Naive thymus-derived CD4-positive, alpha-beta T cell (primary cell): ENCODE measurements at regions not wholly inside any gene's neighbourhood (a gene's known extent, or its start where the extent isn't known, plus 50 kb on each side); places are given as distances from the start of the nearest gene placed in this dataset.

Experiments
- ATAC-seq: fragments of 150-1000 bp; cut with Tn5 transposase; 2 replicates; pipeline ENCODE4 v1.10.0; 2021; ENCODE audit warnings: mild to moderate bottlenecking, moderate library complexity
- CTCF ChIA-PET: fragments of 350-600 bp; sonication (Branson Sonifier 250); formaldehyde crosslinking; loops from one replicate; lab custom pipeline; 2021; ENCODE audit warnings: antibody characterized with exemption; lab: Charles Lee
- POLR2A ChIA-PET: fragments of 350-600 bp; sonication (Branson Sonifier 250); formaldehyde crosslinking; loops from one replicate; lab custom pipeline; 2021; ENCODE audit warnings: antibody characterized with exemption, inconsistent platforms; lab: Charles Lee
- DNase-seq, 9 donors: peaks; one replicate each; pipeline versions ENCODE4 v3.0.0 to v3.0.0-alpha.2; 2020 to 2022; ENCODE audit warnings: mixed read lengths in 1 of 9
- H3K27ac ChIP-seq: one replicate; pipeline ENCODE4 v1.7.0; 2013; ENCODE audit warnings: mild to moderate bottlenecking, low read depth, low read length, moderate library complexity
- H3K27me3 ChIP-seq, 2 donors: one replicate each; pipeline ENCODE4 v1.7.0; 2013; ENCODE audit warnings: low read length in 2 of 2, mild to moderate bottlenecking in 2 of 2, moderate library complexity in 2 of 2; ENCODE audit not compliant: control insufficient read depth in 2 of 2, insufficient read depth in 2 of 2
- H3K36me3 ChIP-seq, 3 experiments: 1 replicate in 2 of 3; 2 replicates in 1 of 3; pipeline ENCODE4 v1.7.0; 2013; ENCODE audit warnings: low read length in 3 of 3, mild to moderate bottlenecking in 3 of 3, moderate library complexity in 1 of 3; ENCODE audit not compliant: insufficient read depth in 3 of 3, control insufficient read depth in 2 of 3
- H3K4me1 ChIP-seq, 2 donors: one replicate each; pipeline ENCODE4 v1.7.0; 2013; ENCODE audit warnings: low read length in 2 of 2, mild to moderate bottlenecking in 2 of 2, moderate library complexity in 1 of 2; ENCODE audit not compliant: control insufficient read depth in 2 of 2, insufficient read depth in 2 of 2
- H3K4me3 ChIP-seq: 2 replicates; pipeline ENCODE4 v1.7.0; 2013; ENCODE audit warnings: mild to moderate bottlenecking, low read length
- H3K9me3 ChIP-seq, 3 experiments: 1 replicate in 2 of 3; 2 replicates in 1 of 3; pipeline ENCODE4 v1.7.0; 2013; ENCODE audit warnings: low read length in 3 of 3; ENCODE audit not compliant: control insufficient read depth in 2 of 3
- H3K27ac Mint-ChIP-seq, 9 donors: one replicate each; pipeline ENCODE4 v1.8.0; 2020 to 2022; ENCODE audit warnings: mixed read lengths in 9 of 9, mild to moderate bottlenecking in 8 of 9, moderate library complexity in 5 of 9, inconsistent platforms in 2 of 9
- H3K27me3 Mint-ChIP-seq, 5 donors: one replicate each; pipeline ENCODE4 v1.8.0; 2021 to 2022; ENCODE audit warnings: mixed read lengths in 5 of 5, mild to moderate bottlenecking in 1 of 5
- H3K36me3 Mint-ChIP-seq, 5 donors: one replicate each; pipeline ENCODE4 v1.8.0; 2020 to 2022; ENCODE audit warnings: mixed read lengths in 5 of 5, mild to moderate bottlenecking in 3 of 5, inconsistent platforms in 1 of 5
- H3K4me1 Mint-ChIP-seq, 7 donors: one replicate each; pipeline ENCODE4 v1.8.0; 2020 to 2022; ENCODE audit warnings: mixed read lengths in 7 of 7, mild to moderate bottlenecking in 3 of 7, inconsistent platforms in 1 of 7
- H3K4me3 Mint-ChIP-seq, 10 donors: one replicate each; pipeline ENCODE4 v1.8.0; 2020 to 2022; ENCODE audit warnings: mild to moderate bottlenecking in 10 of 10, mixed read lengths in 10 of 10, moderate library complexity in 6 of 10, inconsistent platforms in 2 of 10
- H3K9me3 Mint-ChIP-seq, 11 donors: one replicate each; pipeline ENCODE4 v1.8.0; 2020 to 2022; ENCODE audit warnings: mixed read lengths in 11 of 11, mild to moderate bottlenecking in 4 of 11, inconsistent platforms in 1 of 11, moderate library complexity in 1 of 11
- intact Hi-C, 2 donors: fragments of 100-400 bp; cut with micrococcal nuclease; formaldehyde crosslinking; loops; one replicate each; pipeline ENCODE4 v1.15.1; 2023

GRCh38 chr2:22406625-22407024 lies 978.4 kb upstream of the KLHL29 start:
- ChIA-PET CTCF (no interaction called here), POLR2A (no interaction called here)
- Histone ChIP-seq H3K9me3 (no peaks in the 10 kb centered on the region), H3K27ac (no peak overlapping the region), H3K4me1 (no peaks in the 10 kb centered on the region), H3K36me3 (no peaks in the 10 kb centered on the region), H3K4me3 (no peak overlapping the region), H3K27me3 (no peaks in the 10 kb centered on the region)
- Mint-ChIP-seq H3K4me1 (no peaks in the 10 kb centered on the region), H3K4me3 (no peak overlapping the region), H3K27ac (no peak overlapping the region), H3K27me3 (no peaks in the 10 kb centered on the region), H3K9me3 (peaks cover 0 to 28% (median 2%) of the 10 kb centered on the region in 11 donors), H3K36me3 (no peaks in the 10 kb centered on the region)
- intact Hi-C loops = no loop called here
- DNase-seq (no peak), ATAC-seq (no peak)

DNA sequence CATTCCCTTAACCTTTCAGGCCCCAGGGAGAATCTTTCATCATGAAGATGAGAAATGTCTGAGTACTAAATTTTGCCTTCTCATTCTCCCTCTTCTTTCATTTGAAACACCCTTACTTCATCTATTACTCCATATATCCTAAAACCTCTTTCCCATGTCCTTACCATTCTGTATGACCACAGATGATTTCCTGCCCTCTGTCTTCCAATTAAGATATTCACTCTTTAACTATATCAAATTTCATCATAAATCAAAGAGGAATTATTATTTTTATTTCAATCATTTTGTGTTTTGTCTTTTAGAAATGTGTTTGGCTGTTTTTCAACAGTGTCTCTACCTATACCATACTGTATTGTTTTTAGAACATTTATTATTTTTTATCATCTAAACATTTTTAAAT lies 964.9 kb upstream of the KLHL29 start:
- CTCF ChIA-PET = no interaction called here
- Histone ChIP-seq H3K36me3 (no peaks in the 10 kb centered on the region), H3K27ac (no peak overlapping the region), H3K4me1 (no peaks in the 10 kb centered on the region), H3K9me3 (peaks cover 0 to 4% (median 0%) of the 10 kb centered on the region in 3 experiments), H3K4me3 (no peak overlapping the region), H3K27me3 (no peaks in the 10 kb centered on the region)
- POLR2A ChIA-PET = no interaction called here
- Mint-ChIP-seq H3K4me3 (no peak overlapping the region), H3K9me3 (peaks cover 5 to 22% (median 15%) of the 10 kb centered on the region in 11 donors), H3K27me3 (no peaks in the 10 kb centered on the region), H3K4me1 (no peaks in the 10 kb centered on the region), H3K27ac (no peak overlapping the region), H3K36me3 (peaks cover 0 to 3% (median 0%) of the 10 kb centered on the region in 5 donors)
- intact Hi-C loops = loop anchor here in 1 of 2 donors (2.0 kb wide), 1 partner anchor 289 kb away; no protein-coding TSS in a partner anchor
- no peak for ATAC-seq
- DNase-seq = no peak

- no peak overlapping the region for H3K27ac ChIP-seq
- ChIA-PET POLR2A (no interaction called here), CTCF (no interaction called here)
- H3K36me3 ChIP-seq = no peaks in the 10 kb centered on the region
- Mint-ChIP-seq H3K4me3 (no peak overlapping the region), H3K27ac (no peak overlapping the region), H3K9me3 (peaks cover 0 to 19% (median 0%) of the 10 kb centered on the region in 11 donors), H3K27me3 (peaks cover 0 to 3% (median 0%) of the 10 kb centered on the region in 5 donors), H3K4me1 (no peaks in the 10 kb centered on the region), H3K36me3 (no peaks in the 10 kb centered on the region)
- H3K4me1 ChIP-seq = no peaks in the 10 kb centered on the region
- no peak for ATAC-seq
- DNase-seq = no peak
- H3K9me3 ChIP-seq = no peaks in the 10 kb centered on the region
- intact Hi-C loops = no loop called here
- H3K4me3 ChIP-seq = no peak overlapping the region
- no peaks in the 10 kb centered on the region for H3K27me3 ChIP-seq
Measured at GRCh38 chr2:22442051-22442450, 942.9 kb upstream of the KLHL29 start.

DNA sequence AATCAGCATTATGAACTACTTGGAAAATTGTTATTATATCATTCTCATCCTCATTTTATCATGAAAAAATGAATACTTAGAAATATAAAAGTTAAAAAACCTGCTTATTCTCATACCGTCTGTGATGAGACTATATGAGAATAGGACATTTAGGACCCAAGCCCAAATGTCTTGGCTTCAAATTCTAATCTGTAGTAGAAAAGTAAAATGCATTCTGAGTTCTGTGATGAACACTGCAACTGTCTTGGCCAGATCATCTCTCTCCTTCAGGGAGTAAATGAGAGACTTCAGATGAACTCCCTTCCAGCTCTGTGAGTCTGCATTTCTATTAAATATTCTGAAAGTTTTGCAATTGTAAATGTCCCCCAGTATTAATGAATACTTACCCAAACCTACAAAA lies 940.7 kb upstream of the KLHL29 start:
- ATAC-seq = no peak
- CTCF ChIA-PET = no interaction called here
- no peak overlapping the region for H3K4me3 ChIP-seq
- Mint-ChIP-seq H3K4me1 (no peaks in the 10 kb centered on the region), H3K36me3 (no peaks in the 10 kb centered on the region), H3K27ac (no peak overlapping the region), H3K27me3 (peaks cover 0 to 3% (median 0%) of the 10 kb centered on the region in 5 donors), H3K9me3 (peaks cover 0 to 31% (median 3%) of the 10 kb centered on the region in 11 donors), H3K4me3 (no peak overlapping the region)
- H3K4me1 ChIP-seq = no peaks in the 10 kb centered on the region
- no peaks in the 10 kb centered on the region for H3K27me3 ChIP-seq
- no peaks in the 10 kb centered on the region for H3K36me3 ChIP-seq
- intact Hi-C loops = no loop called here
- H3K27ac ChIP-seq = no peak overlapping the region
- no peak for DNase-seq
- POLR2A ChIA-PET = no interaction called here
- H3K9me3 ChIP-seq = no peaks in the 10 kb centered on the region

DNA sequence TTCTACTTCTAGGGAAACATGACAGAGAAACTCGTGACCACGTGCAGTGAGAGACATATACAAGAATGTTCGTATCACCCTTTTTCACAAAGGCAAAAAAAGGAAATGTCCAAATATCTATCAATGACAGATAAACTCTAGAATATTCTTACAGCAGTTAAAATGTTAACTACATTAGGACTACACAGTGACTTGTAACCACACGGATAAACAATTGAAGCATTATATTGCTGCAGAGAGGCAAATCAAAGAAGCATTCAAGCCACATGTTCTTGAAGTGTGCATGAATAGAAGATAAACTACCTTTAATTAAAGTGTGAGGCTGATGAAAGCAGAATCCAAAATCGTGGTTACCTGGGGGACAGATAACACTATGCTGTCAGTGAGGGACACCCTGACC lies 935.3 kb upstream of the KLHL29 start:
- Histone ChIP-seq H3K9me3 (no peaks in the 10 kb centered on the region), H3K4me3 (no peak overlapping the region), H3K27ac (no peak overlapping the region), H3K4me1 (no peaks in the 10 kb centered on the region), H3K36me3 (no peaks in the 10 kb centered on the region), H3K27me3 (no peaks in the 10 kb centered on the region)
- DNase-seq = no peak
- Mint-ChIP-seq H3K4me1 (no peaks in the 10 kb centered on the region), H3K4me3 (no peak overlapping the region), H3K9me3 (peaks cover 0 to 26% (median 3%) of the 10 kb centered on the region in 11 donors), H3K36me3 (no peaks in the 10 kb centered on the region), H3K27me3 (peaks cover 0 to 3% (median 0%) of the 10 kb centered on the region in 5 donors), H3K27ac (no peak overlapping the region)
- ChIA-PET CTCF (no interaction called here), POLR2A (no interaction called here)
- ATAC-seq = no peak
- intact Hi-C loops = no loop called here

DNA sequence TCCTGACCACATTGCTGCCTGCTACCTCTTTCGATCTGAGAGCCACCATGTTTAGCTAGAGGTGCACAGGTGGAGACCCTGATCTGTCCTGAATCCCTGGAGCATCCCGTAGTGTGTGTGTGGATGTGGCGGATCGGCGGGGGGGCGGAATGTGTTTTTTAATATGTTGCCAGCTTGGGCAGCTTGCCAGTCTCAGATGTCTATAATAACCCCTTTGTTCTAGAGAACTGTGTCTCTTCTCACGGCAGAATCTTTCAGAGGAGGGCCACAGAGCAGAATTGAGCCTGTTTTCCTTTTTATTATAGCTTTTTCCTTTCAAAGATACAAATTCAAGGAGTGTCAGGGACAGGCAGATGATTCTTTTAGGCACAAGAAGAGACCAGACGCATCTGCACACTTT lies 934.1 kb upstream of the KLHL29 start:
- H3K4me3 ChIP-seq = no peak overlapping the region
- no peak for ATAC-seq

DNA sequence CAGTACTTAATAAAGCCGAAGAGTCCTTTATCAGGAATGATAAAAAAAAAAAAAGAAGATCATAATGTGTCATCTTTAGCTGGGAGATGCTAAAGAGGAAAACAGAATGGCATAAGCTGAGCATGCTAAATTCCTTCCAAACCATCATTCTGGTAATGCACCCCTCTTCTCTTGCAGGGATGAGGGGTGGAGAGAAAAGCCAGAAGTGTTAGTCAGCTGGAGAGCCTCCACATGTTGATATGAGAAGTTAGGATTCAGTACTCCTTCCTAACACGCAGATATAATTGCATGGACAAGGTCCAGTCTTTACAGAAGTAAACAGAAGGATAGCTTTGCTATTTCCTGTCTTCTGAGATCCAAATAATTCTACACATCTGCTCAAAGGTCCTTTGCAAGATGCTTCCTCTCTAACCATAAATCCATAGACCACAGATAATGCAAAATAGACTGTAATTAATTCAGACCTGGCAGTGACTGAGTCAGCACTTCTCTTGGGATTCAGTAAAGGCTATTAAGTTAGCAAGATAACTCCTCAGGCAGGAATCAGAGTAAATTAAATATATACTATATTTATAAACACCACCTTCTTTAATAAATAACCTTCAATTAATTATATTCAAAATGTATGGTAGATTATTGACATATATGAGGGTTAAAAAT lies 930.0 kb upstream of the KLHL29 start:
- H3K9me3 ChIP-seq = no peaks in the 10 kb centered on the region
- Mint-ChIP-seq H3K4me1 (no peaks in the 10 kb centered on the region), H3K4me3 (no peak overlapping the region), H3K27me3 (no peaks in the 10 kb centered on the region), H3K36me3 (no peaks in the 10 kb centered on the region), H3K27ac (no peak overlapping the region), H3K9me3 (peaks cover 0 to 9% (median 0%) of the 10 kb centered on the region in 11 donors)
- intact Hi-C loops = no loop called here
- no peaks in the 10 kb centered on the region for H3K4me1 ChIP-seq
- ATAC-seq (no peak), DNase-seq (no peak)
- H3K4me3 ChIP-seq = no peak overlapping the region
- ChIA-PET CTCF (no interaction called here), POLR2A (interaction anchor here (0.7 kb wide), 1 partner anchor 460 kb away, joined by 3 read pairs; no protein-coding TSS in a partner anchor)
- no peaks in the 10 kb centered on the region for H3K27me3 ChIP-seq
- H3K27ac ChIP-seq = no peak overlapping the region
- H3K36me3 ChIP-seq = no peaks in the 10 kb centered on the region

More for the DNA sequence above, 934.1 kb upstream of the KLHL29 start:
- DNase-seq = no peak
- H3K27ac ChIP-seq = no peak overlapping the region
- H3K9me3 Mint-ChIP-seq = peaks cover 0 to 20% (median 3%) of the 10 kb centered on the region in 11 donors
- no peaks in the 10 kb centered on the region for H3K9me3 ChIP-seq
- intact Hi-C loops = no loop called here
- CTCF ChIA-PET = no interaction called here
- H3K4me3 Mint-ChIP-seq = no peak overlapping the region
- H3K27me3 ChIP-seq = no peaks in the 10 kb centered on the region
- no peaks in the 10 kb centered on the region for H3K4me1 ChIP-seq
- H3K36me3 Mint-ChIP-seq = no peaks in the 10 kb centered on the region
- no peaks in the 10 kb centered on the region for H3K4me1 Mint-ChIP-seq
- no peaks in the 10 kb centered on the region for H3K27me3 Mint-ChIP-seq
- POLR2A ChIA-PET = no interaction called here
- no peaks in the 10 kb centered on the region for H3K36me3 ChIP-seq
- H3K27ac Mint-ChIP-seq = no peak overlapping the region
